ENCODE measurements at regions not wholly inside any gene's neighbourhood (a gene's known extent, or its start where the extent isn't known, plus 50 kb on each side); places are given as distances from the start of the nearest gene placed in this dataset.

GRCh38 chr2:236694146-236694888 is 124.7 kb downstream of the ACKR3 start:
- DNase-seq: no peak

GRCh38 chr2:236696834-236697233 is 127.2 kb downstream of the ACKR3 start:
- no peak for DNase-seq

- DNase-seq: no peak
These were observed 128.5 kb downstream of the ACKR3 start for GRCh38 chr2:236698016-236698627.

GRCh38 chr2:236700703-236701102 is 131.1 kb downstream of the ACKR3 start:
- DNase-seq: no peak

- no peak for DNase-seq
These were observed 133.2 kb downstream of the ACKR3 start for GRCh38 chr2:236702657-236703372.

GRCh38 chr2:236703373-236703709 is 133.7 kb downstream of the ACKR3 start:
- DNase-seq: no peak

- DNase-seq: no peak
These were observed 134.3 kb downstream of the ACKR3 start for GRCh38 chr2:236703906-236704305.

GRCh38 chr2:236704887-236705286 is 135.3 kb downstream of the ACKR3 start:
- DNase-seq: no peak

GRCh38 chr2:236705295-236706105 is 135.9 kb downstream of the ACKR3 start:
- no peak for DNase-seq

- no peak for DNase-seq
These were observed 136.7 kb downstream of the ACKR3 start for GRCh38 chr2:236706288-236706687.

- no peak for DNase-seq
These were observed 137.2 kb downstream of the ACKR3 start for GRCh38 chr2:236706803-236707202.

- no peak for DNase-seq
These were observed 141.8 kb downstream of the ACKR3 start for GRCh38 chr2:236711440-236711839.

GRCh38 chr2:236712304-236712703 is 142.7 kb downstream of the ACKR3 start:
- DNase-seq: no peak

- no peak for DNase-seq
These were observed 143.5 kb downstream of the ACKR3 start for GRCh38 chr2:236712961-236713673.

- DNase-seq: no peak
These were observed 144.5 kb downstream of the ACKR3 start for GRCh38 chr2:236714080-236714479.

GRCh38 chr2:236715077-236715476 is 145.5 kb downstream of the ACKR3 start:
- DNase-seq: no peak

GRCh38 chr2:236715491-236715961 is 145.9 kb downstream of the ACKR3 start:
- DNase-seq: no peak

GRCh38 chr2:236717120-236717519 is 147.5 kb downstream of the ACKR3 start:
- no peak for DNase-seq

- DNase-seq: no peak
These were observed 148.1 kb downstream of the ACKR3 start for GRCh38 chr2:236717729-236718128.

GRCh38 chr2:236718207-236718992 is 148.8 kb downstream of the ACKR3 start:
- no peak for DNase-seq

- DNase-seq: no peak
These were observed 149.6 kb downstream of the ACKR3 start for GRCh38 chr2:236719192-236719635.
